Left lung (tissue), 4 donors: ENCODE measurements at regions not wholly inside any gene's neighbourhood (a gene's known extent, or its start where the extent isn't known, plus 50 kb on each side); places are given as distances from the start of the nearest gene placed in this dataset.
A peak's percentile ranks its signal among the peaks of the same experiment; 100 is the strongest.

Source experiments
- ATAC-seq: fragments of 200-7000 bp; cut with Tn5 transposase; one replicate; pipeline ENCODE4 v1.9.1; 2020; ENCODE audit warnings: moderate library complexity
- DNase-seq, 4 donors: peaks; one replicate each; pipeline ENCODE4 v3.0.0-alpha.2; 2013 to 2020
- H3K27ac ChIP-seq, 2 donors: fragments of 200-600 bp; sonication (generic) in 1 of 2; one replicate each; pipeline versions ENCODE4 v1.5.0 to v1.8.0; 2020 to 2021
- H3K27me3 ChIP-seq, 2 donors: fragments of 200-600 bp; sonication (generic) in 1 of 2; one replicate each; pipeline versions ENCODE4 v1.5.0 to v1.8.0; 2020 to 2021
- H3K36me3 ChIP-seq, 2 donors: fragments of 200-600 bp; sonication (generic) in 1 of 2; one replicate each; pipeline versions ENCODE4 v1.5.0 to v1.8.0; 2020 to 2021
- H3K4me1 ChIP-seq, 2 donors: fragments of 200-600 bp; one replicate each; pipeline ENCODE4 v1.8.0; 2021
- H3K4me3 ChIP-seq, 2 donors: fragments of 200-600 bp; sonication (generic) in 1 of 2; one replicate each; pipeline versions ENCODE4 v1.5.0 to v1.8.0; 2020 to 2021; ENCODE audit warnings: mild to moderate bottlenecking in 1 of 2
- H3K9me3 ChIP-seq, 2 donors: fragments of 200-600 bp; sonication (generic) in 1 of 2; one replicate each; pipeline versions ENCODE4 v1.5.0 to v1.8.0; 2020 to 2021
- intact Hi-C, 2 donors: fragments of 100-400 bp; cut with DNase I; formaldehyde crosslinking; loops; one replicate each; pipeline versions ENCODE4 v1.11.2 to v1.14.2; 2022
- TF ChIP-seq, protein P1 (sequence below), 2 donors: fragments of 200-600 bp; sonication (generic) in 1 of 2; IDR thresholded peaks; one replicate each; pipeline versions ENCODE4 v1.5.0 to v1.8.0; 2021; ENCODE audit warnings: antibody characterized with exemption in 2 of 2
- donor health status: DM: no; HTN: yes; CAD: no.
- donor health status: DM: no; HTN: no; CAD: no.

DNA sequence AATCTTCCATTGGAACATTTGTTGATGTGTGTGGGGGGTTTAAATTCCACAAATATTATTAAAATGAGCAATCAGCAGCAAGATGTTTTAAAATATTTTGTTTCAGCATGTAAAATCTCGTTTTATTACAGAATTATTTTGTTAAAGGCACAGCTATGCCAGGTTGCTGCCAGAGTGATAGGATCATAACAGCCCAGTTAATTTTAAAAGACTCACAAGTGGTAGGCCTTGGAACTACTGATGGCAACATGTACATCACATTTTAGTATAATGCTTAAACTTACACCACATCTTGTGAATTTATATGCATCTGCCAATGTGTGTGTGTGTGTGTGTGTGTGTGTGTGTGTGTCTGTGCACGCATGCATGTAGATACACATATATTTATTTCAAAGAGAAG lies 97.8 kb upstream of the SPRY1 start:
- H3K27ac ChIP-seq, result peak overlapping the region in 1 of 2 donors; percentile 3
- H3K36me3 ChIP-seq, result no peaks in the 10 kb centered on the region
- H3K9me3 ChIP-seq, result no peaks in the 10 kb centered on the region
- intact Hi-C loops, result no loop called here
- no peaks in the 10 kb centered on the region for H3K27me3 ChIP-seq
- ATAC-seq (peak; percentile 22), DNase-seq (no peak)
- no peaks in the 10 kb centered on the region for H3K4me1 ChIP-seq
- no peak overlapping the region for H3K4me3 ChIP-seq
- TF ChIP-seq, protein P1, sequence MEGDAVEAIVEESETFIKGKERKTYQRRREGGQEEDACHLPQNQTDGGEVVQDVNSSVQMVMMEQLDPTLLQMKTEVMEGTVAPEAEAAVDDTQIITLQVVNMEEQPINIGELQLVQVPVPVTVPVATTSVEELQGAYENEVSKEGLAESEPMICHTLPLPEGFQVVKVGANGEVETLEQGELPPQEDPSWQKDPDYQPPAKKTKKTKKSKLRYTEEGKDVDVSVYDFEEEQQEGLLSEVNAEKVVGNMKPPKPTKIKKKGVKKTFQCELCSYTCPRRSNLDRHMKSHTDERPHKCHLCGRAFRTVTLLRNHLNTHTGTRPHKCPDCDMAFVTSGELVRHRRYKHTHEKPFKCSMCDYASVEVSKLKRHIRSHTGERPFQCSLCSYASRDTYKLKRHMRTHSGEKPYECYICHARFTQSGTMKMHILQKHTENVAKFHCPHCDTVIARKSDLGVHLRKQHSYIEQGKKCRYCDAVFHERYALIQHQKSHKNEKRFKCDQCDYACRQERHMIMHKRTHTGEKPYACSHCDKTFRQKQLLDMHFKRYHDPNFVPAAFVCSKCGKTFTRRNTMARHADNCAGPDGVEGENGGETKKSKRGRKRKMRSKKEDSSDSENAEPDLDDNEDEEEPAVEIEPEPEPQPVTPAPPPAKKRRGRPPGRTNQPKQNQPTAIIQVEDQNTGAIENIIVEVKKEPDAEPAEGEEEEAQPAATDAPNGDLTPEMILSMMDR (IDR thresholded peaks at IDR 0.05), result no peak

DNA sequence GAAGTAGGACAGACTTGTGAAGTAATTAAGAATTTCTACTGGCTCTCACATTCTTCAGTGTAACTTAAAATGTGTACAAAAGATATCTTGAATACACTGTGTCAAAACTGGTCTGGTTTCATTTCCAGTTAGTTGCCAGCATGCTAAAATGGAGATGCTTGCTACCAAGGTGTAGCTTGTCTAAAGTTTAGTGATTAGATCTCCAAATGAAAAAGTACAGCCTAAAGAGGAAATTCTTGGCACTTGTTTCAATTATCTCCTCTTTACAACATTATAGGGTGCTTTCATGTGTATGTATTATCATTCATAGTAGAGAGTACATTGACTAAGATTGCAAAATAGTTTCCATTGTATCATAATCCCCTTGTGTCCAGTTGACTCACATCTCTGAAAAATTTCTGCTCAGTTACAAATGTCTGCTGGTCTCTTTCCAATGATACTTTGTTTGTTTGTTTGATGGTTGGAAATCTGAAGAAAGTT lies 97.3 kb upstream of the SPRY1 start:
- Histone ChIP-seq H3K27ac (peak overlapping the region in 1 of 2 donors; percentile 3), H3K36me3 (no peaks in the 10 kb centered on the region), H3K4me1 (no peaks in the 10 kb centered on the region), H3K27me3 (no peaks in the 10 kb centered on the region), H3K9me3 (no peaks in the 10 kb centered on the region), H3K4me3 (no peak overlapping the region)
- ATAC-seq, result peak; percentile 66
- TF ChIP-seq, protein P1 (IDR thresholded peaks at IDR 0.05), result no peak
- intact Hi-C loops, result no loop called here
- peak in 2 of 4 donors; percentile 26 to 57 for DNase-seq

DNA sequence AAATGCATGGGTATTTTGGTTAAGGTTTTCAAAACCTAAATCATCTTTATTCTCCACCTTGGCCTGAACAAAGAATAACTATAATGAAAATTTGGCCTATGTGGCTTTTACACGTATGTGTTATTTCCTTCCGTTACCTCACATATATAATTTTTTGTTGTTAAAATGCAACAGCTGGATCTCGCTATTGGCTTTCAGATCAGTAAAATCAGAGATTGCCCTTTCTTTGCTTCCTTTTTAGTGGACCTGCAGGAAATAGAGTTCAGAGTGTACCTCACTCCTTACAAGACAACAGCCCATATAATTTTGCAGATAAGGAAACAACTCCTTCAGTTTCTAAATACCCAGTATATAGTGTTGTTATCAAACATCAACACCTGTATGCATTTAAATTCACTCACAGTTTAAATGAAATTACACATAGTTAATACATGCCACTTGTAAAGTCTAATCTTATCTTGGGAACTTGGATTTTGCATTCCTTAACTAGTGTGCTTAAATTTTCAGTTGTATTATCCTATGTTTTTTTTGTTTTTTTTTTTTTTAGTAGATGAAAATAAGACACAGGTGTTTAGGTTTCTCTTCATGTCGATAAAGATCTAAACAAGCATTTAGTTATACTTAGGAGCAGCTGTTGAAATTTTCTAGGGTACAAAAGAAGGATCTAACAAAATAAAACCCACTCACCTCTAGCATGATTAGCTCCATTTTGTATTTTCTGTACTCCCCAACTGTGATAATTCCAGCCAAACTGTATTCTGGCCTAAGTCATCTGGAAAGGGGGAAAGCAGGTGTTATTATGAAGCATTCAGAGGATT lies 96.2 kb upstream of the SPRY1 start:
- intact Hi-C loops, result no loop called here
- H3K4me3 ChIP-seq, result no peak overlapping the region
- TF ChIP-seq, protein P1 (IDR thresholded peaks at IDR 0.05), result no peak
- DNase-seq, result no peak
- H3K36me3 ChIP-seq, result no peaks in the 10 kb centered on the region
- no peaks in the 10 kb centered on the region for H3K9me3 ChIP-seq
- no peak for ATAC-seq
- H3K27me3 ChIP-seq, result no peaks in the 10 kb centered on the region
- H3K4me1 ChIP-seq, result no peaks in the 10 kb centered on the region
- H3K27ac ChIP-seq, result no peak overlapping the region

DNA sequence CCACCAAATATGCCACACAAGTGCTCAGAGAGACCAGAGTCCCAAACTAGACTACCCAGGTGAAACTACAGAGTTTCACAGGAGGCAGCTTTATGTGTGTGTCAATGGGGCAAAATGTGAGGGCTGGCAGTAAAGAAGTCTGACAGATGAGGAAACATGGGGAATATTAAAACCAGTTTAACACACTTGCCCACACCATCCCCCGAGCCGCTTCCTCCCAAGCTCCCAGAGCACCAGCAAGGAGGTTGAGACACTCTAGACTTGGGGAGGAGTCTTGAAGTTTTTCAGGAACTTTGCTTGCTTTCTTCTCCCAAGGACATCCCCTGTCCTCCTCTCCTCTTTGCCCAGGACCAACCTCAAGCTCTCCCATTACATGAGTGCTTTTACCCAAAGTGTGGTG lies 94.7 kb upstream of the SPRY1 start:
- Histone ChIP-seq H3K4me1 (no peaks in the 10 kb centered on the region), H3K27ac (no peak overlapping the region), H3K36me3 (no peaks in the 10 kb centered on the region), H3K4me3 (no peak overlapping the region), H3K9me3 (no peaks in the 10 kb centered on the region), H3K27me3 (no peaks in the 10 kb centered on the region)
- DNase-seq (no peak), ATAC-seq (no peak)
- intact Hi-C loops, result no loop called here
- TF ChIP-seq, protein P1 (IDR thresholded peaks at IDR 0.05), result no peak

DNA sequence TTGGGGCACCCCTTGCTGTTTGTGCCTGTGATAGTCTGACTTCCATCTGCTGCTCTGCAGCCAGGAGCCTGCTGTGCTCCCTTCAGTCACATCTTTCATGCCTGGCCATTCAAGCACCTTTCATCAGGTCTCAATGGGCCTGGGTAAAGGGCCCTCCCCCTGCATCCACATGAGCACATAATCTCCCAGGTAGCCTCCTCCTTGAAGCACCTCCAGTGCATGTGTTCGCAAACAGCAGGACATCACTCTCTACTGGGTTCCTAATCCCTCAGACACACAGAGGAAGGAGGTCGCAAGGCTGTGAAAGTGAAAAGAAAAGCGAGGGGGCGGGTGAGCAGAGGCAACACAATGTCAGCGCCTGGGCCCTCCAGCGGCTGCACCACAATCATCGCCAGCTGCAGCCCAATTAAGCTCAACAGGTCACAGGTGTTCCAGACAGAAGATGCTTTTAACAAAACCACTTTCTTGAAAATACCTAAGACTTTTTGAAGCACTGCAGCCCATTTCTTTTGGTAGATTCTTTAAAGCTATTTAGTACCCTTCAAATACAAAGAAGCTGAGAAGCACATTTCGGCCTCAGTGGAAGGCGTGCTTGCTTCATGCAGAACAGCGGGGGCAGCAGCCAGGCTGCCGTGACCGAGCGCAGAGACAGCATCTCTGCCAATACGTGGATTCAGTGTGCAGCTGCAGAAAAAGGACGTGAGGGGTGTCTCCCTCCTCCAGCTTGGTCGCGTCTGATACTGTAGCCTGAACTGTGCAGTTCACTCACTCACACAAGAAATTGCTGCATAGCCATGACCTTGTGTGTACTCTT lies 92.2 kb upstream of the SPRY1 start:
- H3K4me3 ChIP-seq, result no peak overlapping the region
- ATAC-seq (no peak), DNase-seq (no peak)
- H3K36me3 ChIP-seq, result no peaks in the 10 kb centered on the region
- intact Hi-C loops, result no loop called here
- H3K27ac ChIP-seq, result no peak overlapping the region
- H3K9me3 ChIP-seq, result no peaks in the 10 kb centered on the region
- TF ChIP-seq, protein P1 (IDR thresholded peaks at IDR 0.05), result no peak
- H3K27me3 ChIP-seq, result no peaks in the 10 kb centered on the region
- no peaks in the 10 kb centered on the region for H3K4me1 ChIP-seq
